AG08396 (cell line): ENCODE measurements at regions not wholly inside any gene's neighbourhood (a gene's known extent, or its start where the extent isn't known, plus 50 kb on each side); places are given as distances from the start of the nearest gene placed in this dataset.

Experiments
- DNase-seq: peaks from one replicate; pipeline ENCODE4 v3.0.0; 2012; ENCODE audit warnings: low spot score, mixed read lengths

GRCh38 chr2:173669888-173670287 lies 295.3 kb downstream of the SP3 start:
- no peak for DNase-seq

- no peak for DNase-seq
Observed at GRCh38 chr2:173672573-173673340, 292.4 kb downstream of the SP3 start.

GRCh38 chr2:173673640-173674039 lies 291.5 kb downstream of the SP3 start:
- DNase-seq = no peak

GRCh38 chr2:173676647-173677046 lies 288.5 kb downstream of the SP3 start:
- no peak for DNase-seq

GRCh38 chr2:173678186-173678585 lies 287.0 kb downstream of the SP3 start:
- no peak for DNase-seq

- no peak for DNase-seq
Observed at GRCh38 chr2:173680574-173680973, 284.6 kb downstream of the SP3 start.

GRCh38 chr2:173681881-173682650 lies 283.1 kb downstream of the SP3 start:
- DNase-seq = no peak

GRCh38 chr2:173684896-173685459 lies 280.2 kb downstream of the SP3 start:
- DNase-seq = no peak

- DNase-seq = no peak
Observed at GRCh38 chr2:173690349-173690748, 274.8 kb downstream of the SP3 start.

GRCh38 chr2:173692068-173692467 lies 273.1 kb downstream of the SP3 start:
- no peak for DNase-seq

GRCh38 chr2:173693044-173693589 lies 272.1 kb downstream of the SP3 start:
- DNase-seq = no peak

GRCh38 chr2:173696274-173696673 lies 268.9 kb downstream of the SP3 start:
- DNase-seq = no peak

- DNase-seq = no peak
Observed at GRCh38 chr2:173697929-173698328, 267.2 kb downstream of the SP3 start.

- no peak for DNase-seq
Observed at GRCh38 chr2:173705656-173706055, 259.5 kb downstream of the SP3 start.

GRCh38 chr2:173706936-173707335 lies 258.2 kb downstream of the SP3 start:
- DNase-seq = no peak

- DNase-seq = no peak
Observed at GRCh38 chr2:173708806-173709205, 256.4 kb downstream of the SP3 start.

GRCh38 chr2:173711816-173712215 lies 253.4 kb downstream of the SP3 start:
- DNase-seq = no peak

- no peak for DNase-seq
Observed at GRCh38 chr2:173713904-173714555, 251.1 kb downstream of the SP3 start.

GRCh38 chr2:173715441-173715840 lies 249.7 kb downstream of the SP3 start:
- no peak for DNase-seq

GRCh38 chr2:173716458-173717052 lies 248.6 kb downstream of the SP3 start:
- DNase-seq = no peak

- DNase-seq = no peak
Observed at GRCh38 chr2:173719471-173719870, 245.7 kb downstream of the SP3 start.

- peak; percentile 48 for DNase-seq
Observed at GRCh38 chr2:173720306-173720705, 244.9 kb downstream of the SP3 start.
